Trophoblast cell (in vitro differentiated cells and primary cell): ENCODE measurements at regions not wholly inside any gene's neighbourhood (a gene's known extent, or its start where the extent isn't known, plus 50 kb on each side); places are given as distances from the start of the nearest gene placed in this dataset.
A peak's percentile ranks its signal among the peaks of the same experiment; 100 is the strongest.

Source experiments
- DNase-seq, 2 donors: peaks; one replicate each; pipeline ENCODE4 v3.0.0-alpha.2; 2016
- H2AFZ ChIP-seq: 2 replicates; pipeline ENCODE4 v1.6.1; 2013; ENCODE audit warnings: low read length, moderate library complexity, mild to moderate bottlenecking; ENCODE audit not compliant: insufficient read depth, poor library complexity
- H2AK5ac ChIP-seq: 2 replicates; pipeline ENCODE4 v1.6.1; 2013; ENCODE audit warnings: mild to moderate bottlenecking, low read length
- H2BK120ac ChIP-seq: 2 replicates; pipeline ENCODE4 v1.6.1; 2013; ENCODE audit warnings: low read length, mild to moderate bottlenecking, moderate library complexity; ENCODE audit not compliant: insufficient read depth, poor library complexity
- H2BK12ac ChIP-seq: 2 replicates; pipeline ENCODE4 v1.6.1; 2013; ENCODE audit warnings: mild to moderate bottlenecking, low read length, moderate library complexity
- H2BK5ac ChIP-seq: 2 replicates; pipeline ENCODE4 v1.6.1; 2013; ENCODE audit warnings: low read length, low read depth, moderate library complexity, mild to moderate bottlenecking; ENCODE audit not compliant: poor library complexity
- H3K14ac ChIP-seq: 2 replicates; pipeline ENCODE4 v1.6.1; 2013; ENCODE audit warnings: mild to moderate bottlenecking, low read length
- H3K18ac ChIP-seq: 2 replicates; pipeline ENCODE4 v1.6.1; 2013; ENCODE audit warnings: mild to moderate bottlenecking, low read length
- H3K23ac ChIP-seq: 2 replicates; pipeline ENCODE4 v1.6.1; 2013; ENCODE audit warnings: low read length
- H3K27ac ChIP-seq: 2 replicates; pipeline ENCODE4 v1.5.1; 2013; ENCODE audit warnings: low read depth, mild to moderate bottlenecking, inconsistent platforms, low read length, moderate library complexity
- H3K27me3 ChIP-seq: 2 replicates; pipeline ENCODE4 v1.6.1; 2013; ENCODE audit warnings: inconsistent platforms, mild to moderate bottlenecking, low read length, moderate library complexity; ENCODE audit not compliant: insufficient read depth
- H3K36me3 ChIP-seq, 2 experiments: 1 replicate in 1 of 2; 2 replicates in 1 of 2; pipeline ENCODE4 v1.6.1; 2013; ENCODE audit warnings: low read length in 2 of 2, mild to moderate bottlenecking in 2 of 2, moderate library complexity in 1 of 2; ENCODE audit not compliant: insufficient read depth in 2 of 2, control insufficient read depth in 1 of 2
- H3K4ac ChIP-seq: 2 replicates; pipeline ENCODE4 v1.6.1; 2013; ENCODE audit warnings: low read depth, mild to moderate bottlenecking, low read length, moderate library complexity
- H3K4me1 ChIP-seq, 2 experiments: 1 replicate in 1 of 2; 2 replicates in 1 of 2; pipeline ENCODE4 v1.6.1; 2013; ENCODE audit warnings: low read length in 2 of 2, mild to moderate bottlenecking in 2 of 2, moderate library complexity in 1 of 2; ENCODE audit not compliant: insufficient read depth in 2 of 2, control insufficient read depth in 1 of 2
- H3K4me2 ChIP-seq: 2 replicates; pipeline ENCODE4 v1.6.1; 2013; ENCODE audit warnings: inconsistent platforms, mild to moderate bottlenecking, low read length, moderate library complexity
- H3K4me3 ChIP-seq: 2 replicates; pipeline ENCODE4 v1.5.1; 2013; ENCODE audit warnings: mild to moderate bottlenecking, low read depth, low read length, inconsistent platforms
- H3K79me1 ChIP-seq: one replicate; pipeline ENCODE4 v1.6.1; 2013; ENCODE audit warnings: low read length
- H3K79me2 ChIP-seq: 2 replicates; pipeline ENCODE4 v1.6.1; 2013; ENCODE audit warnings: low read length, mild to moderate bottlenecking; ENCODE audit not compliant: control insufficient read depth, insufficient read depth, poor library complexity
- H3K9ac ChIP-seq: 2 replicates; pipeline ENCODE4 v1.6.1; 2013; ENCODE audit warnings: mild to moderate bottlenecking, low read length
- H3K9me3 ChIP-seq: 2 replicates; pipeline ENCODE4 v1.6.1; 2013; ENCODE audit warnings: low read depth, mild to moderate bottlenecking, control low read depth, inconsistent platforms, low read length; ENCODE audit not compliant: insufficient read depth
- H4K12ac ChIP-seq: 2 replicates; pipeline ENCODE4 v1.6.1; 2013; ENCODE audit warnings: low read depth, mild to moderate bottlenecking, low read length, moderate library complexity
- H4K8ac ChIP-seq: 2 replicates; pipeline ENCODE4 v1.6.1; 2013; ENCODE audit warnings: low read depth, mild to moderate bottlenecking, low read length, moderate library complexity
- H4K91ac ChIP-seq: one replicate; pipeline ENCODE4 v1.6.1; 2013; ENCODE audit warnings: low read depth, mild to moderate bottlenecking, low read length, moderate library complexity
- WGBS: extraction: QIAGEN DNeasy Blood & Tissue Kit; methylation state at CpG from one replicate; pipeline ENCODE4 v1.1.7; 2013; ENCODE audit warnings: missing lambda C conversion rate; ENCODE audit not compliant: insufficient read length, insufficient coverage; ENCODE audit errors: extremely low coverage; 5-methylcytosine and 5-hydroxymethylcytosine counted together

GRCh38 chr5:73391441-73391881 lies 57.1 kb downstream of the FOXD1 start:
- Histone ChIP-seq H3K14ac (no peak overlapping the region), H2AK5ac (no peak overlapping the region), H2BK12ac (no peak overlapping the region), H2AFZ (no peak overlapping the region), H3K18ac (no peak overlapping the region), H3K36me3 (no peaks in the 10 kb centered on the region), H2BK5ac (no peak overlapping the region), H4K91ac (no peak overlapping the region), H3K4me1 (peaks cover 0 to 2% of the 10 kb centered on the region in 2 experiments), H3K27me3 (no peaks in the 10 kb centered on the region), H4K8ac (no peak overlapping the region), H3K27ac (no peak overlapping the region), H3K23ac (no peak overlapping the region), H3K9me3 (no peaks in the 10 kb centered on the region), H4K12ac (no peak overlapping the region), H3K4me3 (no peak overlapping the region), H3K4me2 (no peak overlapping the region), H3K4ac (no peak overlapping the region), H2BK120ac (no peak overlapping the region), H3K9ac (no peak overlapping the region), H3K79me1 (no peaks in the 10 kb centered on the region), H3K79me2 (no peaks in the 10 kb centered on the region)
- WGBS, result no CpG with 5 or more reads among the region's 3 CpGs
- peak in 1 of 2 donors; percentile 40 for DNase-seq

- Histone ChIP-seq H3K4ac (no peak overlapping the region), H3K9ac (no peak overlapping the region), H2AFZ (no peak overlapping the region), H3K27ac (no peak overlapping the region), H3K27me3 (no peaks in the 10 kb centered on the region), H3K4me3 (no peak overlapping the region), H4K8ac (no peak overlapping the region), H4K91ac (no peak overlapping the region), H2AK5ac (no peak overlapping the region), H2BK120ac (no peak overlapping the region), H4K12ac (no peak overlapping the region), H2BK5ac (no peak overlapping the region), H3K36me3 (no peaks in the 10 kb centered on the region), H3K18ac (no peak overlapping the region), H3K79me2 (no peaks in the 10 kb centered on the region), H3K23ac (no peak overlapping the region), H3K14ac (no peak overlapping the region), H3K4me2 (no peak overlapping the region), H3K4me1 (peaks cover 0 to 2% of the 10 kb centered on the region in 2 experiments), H2BK12ac (no peak overlapping the region), H3K79me1 (no peaks in the 10 kb centered on the region), H3K9me3 (no peaks in the 10 kb centered on the region)
- DNase-seq, result no peak
- no CpG with 5 or more reads among the region's 2 CpGs for WGBS
These were observed 57.6 kb downstream of the FOXD1 start for GRCh38 chr5:73390972-73391371.

DNA sequence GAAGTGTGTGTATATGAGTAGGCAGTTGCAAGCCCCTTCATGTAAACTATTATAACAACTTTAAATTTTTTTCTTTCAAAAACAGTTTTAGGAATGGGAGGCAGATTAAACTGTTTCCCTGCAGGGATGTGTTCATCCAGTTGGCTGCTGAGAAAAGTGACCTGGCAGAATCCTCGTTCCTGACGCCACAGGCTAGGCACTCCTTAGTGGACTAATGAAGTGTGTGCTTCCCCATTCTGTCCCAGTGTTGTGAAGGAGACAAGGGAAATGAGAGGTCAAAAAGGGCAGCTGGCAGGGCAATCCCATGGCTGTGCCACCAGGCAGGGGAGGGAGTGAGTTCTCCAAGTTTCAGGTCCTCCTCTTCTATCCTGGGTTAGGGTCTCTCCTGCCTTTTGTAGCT lies 59.8 kb downstream of the FOXD1 start:
- Histone ChIP-seq H2AFZ (no peak overlapping the region), H3K79me2 (no peaks in the 10 kb centered on the region), H3K27me3 (no peaks in the 10 kb centered on the region), H4K12ac (no peak overlapping the region), H2BK5ac (no peak overlapping the region), H3K4me3 (no peak overlapping the region), H3K4ac (no peak overlapping the region), H3K27ac (no peak overlapping the region), H4K91ac (no peak overlapping the region), H4K8ac (no peak overlapping the region), H2BK120ac (no peak overlapping the region), H2BK12ac (no peak overlapping the region), H2AK5ac (no peak overlapping the region), H3K18ac (no peak overlapping the region), H3K79me1 (no peaks in the 10 kb centered on the region), H3K14ac (no peak overlapping the region), H3K9ac (no peak overlapping the region), H3K9me3 (no peaks in the 10 kb centered on the region), H3K23ac (no peak overlapping the region), H3K4me1 (peaks cover 0 to 2% of the 10 kb centered on the region in 2 experiments), H3K4me2 (no peak overlapping the region), H3K36me3 (no peaks in the 10 kb centered on the region)
- no peak for DNase-seq
- no CpG with 5 or more reads among the region's 2 CpGs for WGBS

- Histone ChIP-seq H4K12ac (no peak overlapping the region), H3K9ac (no peak overlapping the region), H3K27ac (no peak overlapping the region), H2BK12ac (no peak overlapping the region), H2BK120ac (no peak overlapping the region), H4K91ac (no peak overlapping the region), H3K36me3 (no peaks in the 10 kb centered on the region), H2AFZ (no peak overlapping the region), H2BK5ac (no peak overlapping the region), H3K4ac (no peak overlapping the region), H3K79me2 (no peaks in the 10 kb centered on the region), H3K79me1 (no peaks in the 10 kb centered on the region), H3K27me3 (no peaks in the 10 kb centered on the region), H2AK5ac (no peak overlapping the region), H3K14ac (no peak overlapping the region), H3K18ac (no peak overlapping the region), H3K4me3 (no peak overlapping the region), H4K8ac (no peak overlapping the region), H3K4me2 (no peak overlapping the region), H3K9me3 (no peaks in the 10 kb centered on the region), H3K23ac (no peak overlapping the region), H3K4me1 (peaks cover 0 to 2% of the 10 kb centered on the region in 2 experiments)
- no CpG with 5 or more reads among the region's 4 CpGs for WGBS
- DNase-seq, result no peak
These were observed 60.3 kb downstream of the FOXD1 start for GRCh38 chr5:73388306-73388684.
